H1 (cell line): ENCODE measurements at regions not wholly inside any gene's neighbourhood (a gene's known extent, or its start where the extent isn't known, plus 50 kb on each side); places are given as distances from the start of the nearest gene placed in this dataset.

Source experiments
- BACH1 ChIP-seq: IDR thresholded peaks from 2 replicates; pipeline ENCODE4 v1.6.1; 2012; ENCODE audit warnings: low read length, improper control_type of control experiment
- BCL11A ChIP-seq, 2 experiments: IDR thresholded peaks; one replicate each; pipeline ENCODE4 v1.6.1; 2011; ENCODE audit warnings: low read depth in 2 of 2, low read length in 2 of 2, mild to moderate bottlenecking in 2 of 2
- CHD1 ChIP-seq: IDR thresholded peaks from 2 replicates; pipeline ENCODE4 v1.6.1; 2012; ENCODE audit warnings: low read depth, low read length, improper control_type of control experiment
- CTCF ChIP-seq, 3 experiments: IDR thresholded peaks; 1 replicate in 2 of 3; 2 replicates in 1 of 3; pipeline versions ENCODE4 v1.5.1 to v1.6.1; 2011; ENCODE audit warnings: low read length in 3 of 3, mild to moderate bottlenecking in 3 of 3, inconsistent platforms in 2 of 3, low read depth in 1 of 3, moderate library complexity in 1 of 3; ENCODE audit not compliant: insufficient read depth in 1 of 3; ENCODE audit errors: control extremely low read depth in 1 of 3
- KDM1A ChIP-seq: fragments of 200-600, 300-600 bp; sonication (generic); IDR thresholded peaks from 2 replicates; pipeline ENCODE4 v1.7.1; 2016; ENCODE audit warnings: mild to moderate bottlenecking, low read length, borderline replicate concordance
- RXRA ChIP-seq: IDR thresholded peaks from 2 replicates; pipeline ENCODE4 v1.6.1; 2011; ENCODE audit warnings: low read depth, mild to moderate bottlenecking, low read length, moderate library complexity; ENCODE audit not compliant: insufficient read depth
- SIX5 ChIP-seq: IDR thresholded peaks from 2 replicates; pipeline ENCODE4 v1.6.1; 2011; ENCODE audit warnings: mild to moderate bottlenecking, low read depth, low read length
- YY1 ChIP-seq: IDR thresholded peaks from 2 replicates; pipeline ENCODE4 v1.6.1; 2011; ENCODE audit warnings: low read depth, mild to moderate bottlenecking, low read length
- TF ChIP-seq, protein P1 (sequence below): fragments of 300-600 bp; sonication (generic); IDR thresholded peaks from 2 replicates; pipeline ENCODE4 v1.7.1; 2012; ENCODE audit warnings: low read length, moderate library complexity, mild to moderate bottlenecking, inconsistent platforms; ENCODE audit not compliant: insufficient replicate concordance

DNA sequence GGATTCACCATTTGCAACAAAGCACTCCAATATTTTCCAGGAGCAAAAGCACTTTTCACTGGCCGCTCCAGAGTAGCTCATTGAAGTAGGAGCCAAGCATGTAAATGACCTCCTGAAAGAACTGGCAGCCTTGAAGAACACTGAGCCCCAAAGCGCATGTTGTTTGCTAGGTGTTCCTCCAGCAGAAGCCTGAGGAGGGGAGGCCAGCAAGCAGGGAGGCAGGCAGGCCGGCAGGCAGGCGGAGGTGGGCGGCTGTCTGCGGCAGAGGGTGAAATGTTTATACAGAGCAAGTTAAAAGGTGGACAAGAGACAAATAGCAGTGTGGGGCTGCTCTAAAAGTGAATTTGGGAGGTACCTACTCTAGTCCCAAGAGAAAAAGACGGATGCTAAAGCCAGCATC is 439.4 kb downstream of the CCDC91 start (continued):
- TF ChIP-seq, protein P1, sequence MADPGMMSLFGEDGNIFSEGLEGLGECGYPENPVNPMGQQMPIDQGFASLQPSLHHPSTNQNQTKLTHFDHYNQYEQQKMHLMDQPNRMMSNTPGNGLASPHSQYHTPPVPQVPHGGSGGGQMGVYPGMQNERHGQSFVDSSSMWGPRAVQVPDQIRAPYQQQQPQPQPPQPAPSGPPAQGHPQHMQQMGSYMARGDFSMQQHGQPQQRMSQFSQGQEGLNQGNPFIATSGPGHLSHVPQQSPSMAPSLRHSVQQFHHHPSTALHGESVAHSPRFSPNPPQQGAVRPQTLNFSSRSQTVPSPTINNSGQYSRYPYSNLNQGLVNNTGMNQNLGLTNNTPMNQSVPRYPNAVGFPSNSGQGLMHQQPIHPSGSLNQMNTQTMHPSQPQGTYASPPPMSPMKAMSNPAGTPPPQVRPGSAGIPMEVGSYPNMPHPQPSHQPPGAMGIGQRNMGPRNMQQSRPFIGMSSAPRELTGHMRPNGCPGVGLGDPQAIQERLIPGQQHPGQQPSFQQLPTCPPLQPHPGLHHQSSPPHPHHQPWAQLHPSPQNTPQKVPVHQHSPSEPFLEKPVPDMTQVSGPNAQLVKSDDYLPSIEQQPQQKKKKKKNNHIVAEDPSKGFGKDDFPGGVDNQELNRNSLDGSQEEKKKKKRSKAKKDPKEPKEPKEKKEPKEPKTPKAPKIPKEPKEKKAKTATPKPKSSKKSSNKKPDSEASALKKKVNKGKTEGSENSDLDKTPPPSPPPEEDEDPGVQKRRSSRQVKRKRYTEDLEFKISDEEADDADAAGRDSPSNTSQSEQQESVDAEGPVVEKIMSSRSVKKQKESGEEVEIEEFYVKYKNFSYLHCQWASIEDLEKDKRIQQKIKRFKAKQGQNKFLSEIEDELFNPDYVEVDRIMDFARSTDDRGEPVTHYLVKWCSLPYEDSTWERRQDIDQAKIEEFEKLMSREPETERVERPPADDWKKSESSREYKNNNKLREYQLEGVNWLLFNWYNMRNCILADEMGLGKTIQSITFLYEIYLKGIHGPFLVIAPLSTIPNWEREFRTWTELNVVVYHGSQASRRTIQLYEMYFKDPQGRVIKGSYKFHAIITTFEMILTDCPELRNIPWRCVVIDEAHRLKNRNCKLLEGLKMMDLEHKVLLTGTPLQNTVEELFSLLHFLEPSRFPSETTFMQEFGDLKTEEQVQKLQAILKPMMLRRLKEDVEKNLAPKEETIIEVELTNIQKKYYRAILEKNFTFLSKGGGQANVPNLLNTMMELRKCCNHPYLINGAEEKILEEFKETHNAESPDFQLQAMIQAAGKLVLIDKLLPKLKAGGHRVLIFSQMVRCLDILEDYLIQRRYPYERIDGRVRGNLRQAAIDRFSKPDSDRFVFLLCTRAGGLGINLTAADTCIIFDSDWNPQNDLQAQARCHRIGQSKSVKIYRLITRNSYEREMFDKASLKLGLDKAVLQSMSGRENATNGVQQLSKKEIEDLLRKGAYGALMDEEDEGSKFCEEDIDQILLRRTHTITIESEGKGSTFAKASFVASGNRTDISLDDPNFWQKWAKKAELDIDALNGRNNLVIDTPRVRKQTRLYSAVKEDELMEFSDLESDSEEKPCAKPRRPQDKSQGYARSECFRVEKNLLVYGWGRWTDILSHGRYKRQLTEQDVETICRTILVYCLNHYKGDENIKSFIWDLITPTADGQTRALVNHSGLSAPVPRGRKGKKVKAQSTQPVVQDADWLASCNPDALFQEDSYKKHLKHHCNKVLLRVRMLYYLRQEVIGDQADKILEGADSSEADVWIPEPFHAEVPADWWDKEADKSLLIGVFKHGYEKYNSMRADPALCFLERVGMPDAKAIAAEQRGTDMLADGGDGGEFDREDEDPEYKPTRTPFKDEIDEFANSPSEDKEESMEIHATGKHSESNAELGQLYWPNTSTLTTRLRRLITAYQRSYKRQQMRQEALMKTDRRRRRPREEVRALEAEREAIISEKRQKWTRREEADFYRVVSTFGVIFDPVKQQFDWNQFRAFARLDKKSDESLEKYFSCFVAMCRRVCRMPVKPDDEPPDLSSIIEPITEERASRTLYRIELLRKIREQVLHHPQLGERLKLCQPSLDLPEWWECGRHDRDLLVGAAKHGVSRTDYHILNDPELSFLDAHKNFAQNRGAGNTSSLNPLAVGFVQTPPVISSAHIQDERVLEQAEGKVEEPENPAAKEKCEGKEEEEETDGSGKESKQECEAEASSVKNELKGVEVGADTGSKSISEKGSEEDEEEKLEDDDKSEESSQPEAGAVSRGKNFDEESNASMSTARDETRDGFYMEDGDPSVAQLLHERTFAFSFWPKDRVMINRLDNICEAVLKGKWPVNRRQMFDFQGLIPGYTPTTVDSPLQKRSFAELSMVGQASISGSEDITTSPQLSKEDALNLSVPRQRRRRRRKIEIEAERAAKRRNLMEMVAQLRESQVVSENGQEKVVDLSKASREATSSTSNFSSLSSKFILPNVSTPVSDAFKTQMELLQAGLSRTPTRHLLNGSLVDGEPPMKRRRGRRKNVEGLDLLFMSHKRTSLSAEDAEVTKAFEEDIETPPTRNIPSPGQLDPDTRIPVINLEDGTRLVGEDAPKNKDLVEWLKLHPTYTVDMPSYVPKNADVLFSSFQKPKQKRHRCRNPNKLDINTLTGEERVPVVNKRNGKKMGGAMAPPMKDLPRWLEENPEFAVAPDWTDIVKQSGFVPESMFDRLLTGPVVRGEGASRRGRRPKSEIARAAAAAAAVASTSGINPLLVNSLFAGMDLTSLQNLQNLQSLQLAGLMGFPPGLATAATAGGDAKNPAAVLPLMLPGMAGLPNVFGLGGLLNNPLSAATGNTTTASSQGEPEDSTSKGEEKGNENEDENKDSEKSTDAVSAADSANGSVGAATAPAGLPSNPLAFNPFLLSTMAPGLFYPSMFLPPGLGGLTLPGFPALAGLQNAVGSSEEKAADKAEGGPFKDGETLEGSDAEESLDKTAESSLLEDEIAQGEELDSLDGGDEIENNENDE: no peak
- TF ChIP-seq CHD1: no peak
- TF ChIP-seq CTCF (IDR thresholded peaks at IDR 0.05; ENCODE audit: control extremely low read depth in 1 of 3, insufficient read depth in 1 of 3, low read depth in 1 of 3, low read length in 3 of 3): no peak
- TF ChIP-seq SIX5: no peak
- TF ChIP-seq BCL11A (IDR thresholded peaks at IDR 0.05; ENCODE audit: low read depth in 2 of 2, low read length in 2 of 2): no peak
- TF ChIP-seq KDM1A: no peak
- no peak for TF ChIP-seq RXRA
- no peak for TF ChIP-seq BACH1
- no peak for TF ChIP-seq YY1
